Amniotic stem cell (primary cell): ENCODE measurements at regions not wholly inside any gene's neighbourhood (a gene's known extent, or its start where the extent isn't known, plus 50 kb on each side); places are given as distances from the start of the nearest gene placed in this dataset.
"Not testable (repeated sequence)": the region's sequence is repeated elsewhere in the genome, so short reads cannot be mapped to it uniquely, and the experiment has no call there.

Experiments used
- DNase-seq: peaks from one replicate; lab custom pipeline; 2025; lab: John Stamatoyannopoulos, UW

- no peak for DNase-seq
These were observed 98.8 kb downstream of the BMP4 start for GRCh38 chr14:53857625-53858344.

- no peak for DNase-seq
These were observed 101.1 kb downstream of the BMP4 start for GRCh38 chr14:53855574-53855973.

GRCh38 chr14:53855127-53855526 is 101.5 kb downstream of the BMP4 start:
- DNase-seq = no peak

- DNase-seq = no peak
These were observed 105.1 kb downstream of the BMP4 start for GRCh38 chr14:53851394-53852090.

- peak; percentile 17 for DNase-seq
These were observed 105.8 kb downstream of the BMP4 start for GRCh38 chr14:53850714-53851296.

- DNase-seq = no peak
These were observed 107.1 kb downstream of the BMP4 start for GRCh38 chr14:53849549-53849948.

- DNase-seq = no peak
These were observed 107.8 kb downstream of the BMP4 start for GRCh38 chr14:53848854-53849253.

GRCh38 chr14:53847881-53848280 is 108.7 kb downstream of the BMP4 start:
- DNase-seq = no peak

- no peak for DNase-seq
These were observed 109.6 kb downstream of the BMP4 start for GRCh38 chr14:53847057-53847456.

GRCh38 chr14:53845813-53846693 is 110.6 kb downstream of the BMP4 start:
- no peak for DNase-seq

GRCh38 chr14:53842938-53843337 is 113.7 kb downstream of the BMP4 start:
- DNase-seq = no peak

GRCh38 chr14:53841109-53842099 is 115.2 kb downstream of the BMP4 start:
- DNase-seq = no peak

GRCh38 chr14:53840444-53840843 is 116.2 kb downstream of the BMP4 start:
- no peak for DNase-seq

GRCh38 chr14:53838374-53838773 is 118.3 kb downstream of the BMP4 start:
- DNase-seq = no peak

GRCh38 chr14:53837656-53838055 is 119.0 kb downstream of the BMP4 start:
- not testable (repeated sequence) for DNase-seq

GRCh38 chr14:53836551-53836950 is 120.1 kb downstream of the BMP4 start:
- no peak for DNase-seq

GRCh38 chr14:53828820-53829219 is 127.8 kb downstream of the BMP4 start:
- no peak for DNase-seq

GRCh38 chr14:53824061-53824460 is 132.6 kb downstream of the BMP4 start:
- no peak for DNase-seq

GRCh38 chr14:53814392-53814791 is 142.2 kb downstream of the BMP4 start:
- no peak for DNase-seq

GRCh38 chr14:53810221-53810620 is 146.4 kb downstream of the BMP4 start:
- DNase-seq = no peak

- DNase-seq = no peak
These were observed 148.6 kb downstream of the BMP4 start for GRCh38 chr14:53808042-53808441.
